Left renal pelvis (tissue), 4 donors: ENCODE measurements at regions not wholly inside any gene's neighbourhood (a gene's known extent, or its start where the extent isn't known, plus 50 kb on each side); places are given as distances from the start of the nearest gene placed in this dataset.

Experiments used
- DNase-seq, 4 donors: peaks; one replicate each; pipeline ENCODE4 v3.0.0-alpha.2; 2013; ENCODE audit warnings: low read depth in 4 of 4, low spot score in 3 of 4

- DNase-seq = no peak
These were observed 92.4 kb upstream of the TMEM45B start for GRCh38 chr11:129723146-129723760.

GRCh38 chr11:129723761-129724162 lies 91.9 kb upstream of the TMEM45B start:
- no peak for DNase-seq

DNA sequence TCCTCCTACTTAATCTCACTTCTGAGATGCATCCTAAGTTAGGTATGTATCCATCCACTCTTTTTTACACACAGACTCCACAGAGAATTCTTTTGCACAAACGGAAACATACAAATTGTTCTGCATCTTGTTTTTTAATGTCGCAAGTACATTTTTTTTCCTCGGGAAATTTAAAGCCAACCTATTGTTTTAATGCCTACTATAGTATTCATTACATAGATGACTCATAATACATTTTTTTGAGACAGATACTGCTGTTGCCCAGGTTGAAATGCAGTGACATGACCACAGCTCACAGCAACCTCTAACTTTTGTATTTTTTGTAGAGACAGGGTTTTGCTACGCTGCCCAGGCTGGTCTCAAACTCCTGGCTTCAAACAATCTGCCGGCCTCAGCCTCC lies 90.8 kb upstream of the TMEM45B start:
- no peak for DNase-seq

- no peak for DNase-seq
These were observed 89.5 kb upstream of the TMEM45B start for GRCh38 chr11:129726179-129726578.

DNA sequence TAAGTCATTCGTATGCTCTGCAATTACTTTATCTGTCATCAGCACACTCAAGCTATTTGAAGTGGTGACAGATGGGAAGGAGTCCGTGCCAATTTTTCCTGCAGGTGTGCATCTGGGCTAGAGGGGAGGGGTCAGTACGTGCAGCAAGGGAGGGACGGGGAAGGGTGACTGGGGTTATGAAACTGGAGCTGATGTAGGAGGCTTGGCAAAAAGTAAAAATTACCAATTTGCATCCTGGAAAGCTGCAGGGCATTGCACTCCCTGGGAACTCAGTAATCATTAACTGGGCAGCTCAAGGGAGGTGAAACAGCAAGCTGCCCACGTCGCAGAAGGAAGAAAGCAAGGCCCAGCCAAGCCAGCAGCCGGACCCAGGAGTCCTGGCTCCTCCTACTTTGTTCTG lies 87.1 kb upstream of the TMEM45B start:
- peak in 2 of 4 donors; percentile 50 to 65 for DNase-seq

DNA sequence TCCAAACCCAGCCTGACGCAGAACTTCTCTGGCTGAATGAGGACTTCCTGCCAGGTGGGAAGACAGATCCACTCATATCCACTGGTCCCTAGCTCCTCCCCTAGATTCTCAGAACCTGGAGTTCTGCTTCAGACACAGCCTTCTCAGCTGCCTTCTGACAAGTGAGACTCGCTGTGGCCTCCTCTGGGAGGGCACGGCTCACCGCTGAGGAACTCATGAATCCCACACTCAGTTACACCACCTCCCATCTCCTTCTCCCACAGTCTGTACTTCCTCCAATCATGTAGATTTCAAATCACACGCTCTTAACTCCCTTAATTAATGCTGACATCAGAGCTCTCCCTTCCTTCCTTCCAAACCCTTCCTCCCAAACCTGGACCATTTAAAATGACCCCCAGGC lies 86.4 kb upstream of the TMEM45B start:
- no peak for DNase-seq

- DNase-seq = no peak
These were observed 85.8 kb upstream of the TMEM45B start for GRCh38 chr11:129729823-129730222.

DNA sequence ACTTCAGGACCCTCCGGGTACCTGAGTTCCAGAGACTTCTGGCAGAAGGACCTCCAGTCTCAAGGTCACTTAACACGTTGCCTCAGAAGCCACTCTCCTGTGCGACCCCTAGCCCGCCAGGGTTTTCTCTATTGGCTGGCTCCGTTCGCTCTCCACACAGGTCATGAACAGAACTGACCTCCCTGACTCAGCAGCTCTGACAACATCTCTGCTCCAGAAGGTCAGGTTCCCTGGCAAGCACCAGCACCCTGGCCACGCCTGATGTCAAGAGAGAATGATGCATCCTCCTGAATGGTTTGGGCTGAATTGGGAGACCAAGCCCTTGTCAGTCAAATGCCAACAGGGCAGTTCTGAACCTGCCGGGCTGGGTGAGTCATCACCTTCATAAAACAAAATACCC lies 84.3 kb upstream of the TMEM45B start:
- DNase-seq = no peak

DNA sequence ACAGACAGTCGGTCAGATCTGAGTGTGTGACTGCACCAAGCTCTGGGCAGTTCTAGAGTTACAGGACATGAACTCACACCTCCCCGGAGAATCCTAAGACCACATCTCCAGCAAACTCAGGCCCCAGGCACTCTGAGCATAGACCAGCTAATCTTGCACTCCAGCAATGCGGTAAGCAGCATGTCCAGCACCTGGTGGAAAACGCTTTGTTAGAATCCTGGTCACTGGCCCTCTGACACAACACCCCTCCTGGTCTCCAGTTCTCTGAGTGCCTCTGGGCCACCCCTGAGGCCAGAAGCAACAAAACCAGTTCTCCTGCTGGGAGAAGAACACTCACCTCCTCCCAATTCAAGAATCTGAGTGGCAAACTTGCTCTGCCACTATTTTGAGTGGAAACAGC lies 82.7 kb upstream of the TMEM45B start:
- no peak for DNase-seq

DNA sequence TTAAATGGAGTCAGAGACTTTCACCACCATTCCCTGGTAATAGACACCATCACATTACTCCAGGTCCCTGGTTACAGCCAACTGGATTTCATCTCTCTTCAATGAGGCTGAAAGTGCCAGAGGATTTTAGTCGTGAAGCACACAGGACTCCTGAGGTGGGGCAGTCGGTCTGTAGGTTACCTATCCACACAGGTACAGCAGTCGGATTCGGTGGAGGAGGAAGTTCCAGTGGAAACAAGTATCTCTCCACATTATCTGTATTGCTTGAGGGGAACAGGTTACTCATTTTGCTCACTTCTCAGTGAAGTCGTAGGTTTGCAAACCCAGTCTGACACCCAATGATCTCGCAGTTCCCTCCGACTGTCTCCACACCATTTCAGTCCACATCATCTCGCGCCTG lies 82.3 kb upstream of the TMEM45B start:
- DNase-seq = no peak

- DNase-seq = no peak
These were observed 81.7 kb upstream of the TMEM45B start for GRCh38 chr11:129733981-129734380.

DNA sequence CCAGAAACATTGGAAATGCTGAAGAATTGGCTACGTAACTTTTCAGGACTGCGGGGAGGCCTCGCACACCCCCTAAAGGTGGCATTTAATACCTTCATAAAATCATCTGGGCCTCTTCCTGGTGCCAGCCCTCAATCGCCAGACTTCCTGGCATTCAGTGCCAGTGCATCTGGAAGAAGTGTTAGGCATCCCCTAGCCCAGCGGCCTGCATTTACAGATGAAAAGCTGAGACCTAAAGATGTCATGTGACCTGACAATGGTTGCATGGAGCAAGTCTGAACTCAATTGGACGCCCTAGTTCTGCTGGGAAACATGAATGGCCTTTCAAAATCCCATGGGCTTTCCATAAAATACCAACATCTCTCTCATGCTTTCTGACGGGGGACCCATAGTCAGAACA lies 81.0 kb upstream of the TMEM45B start:
- DNase-seq = no peak

GRCh38 chr11:129737831-129738230 lies 77.8 kb upstream of the TMEM45B start:
- DNase-seq = no peak

DNA sequence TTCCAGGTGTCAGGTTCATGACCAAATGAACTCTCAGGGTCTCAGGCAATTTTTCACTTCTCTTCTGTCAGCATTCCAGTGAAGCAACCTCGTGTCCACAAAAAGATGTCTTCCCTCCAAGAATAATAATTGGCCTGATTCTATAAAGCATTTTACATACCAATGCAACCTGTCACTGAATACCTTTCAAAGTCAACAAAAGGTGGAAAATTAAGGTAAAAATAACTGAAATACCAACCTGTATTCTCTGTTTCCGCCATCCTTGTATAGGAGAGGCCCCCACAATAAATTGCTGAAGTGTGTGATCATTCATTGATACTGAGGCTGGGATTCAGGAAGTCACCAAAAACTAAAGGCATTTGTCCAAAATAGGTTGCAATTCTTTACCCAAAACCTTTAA lies 77.4 kb upstream of the TMEM45B start:
- DNase-seq = no peak

- DNase-seq = no peak
These were observed 76.3 kb upstream of the TMEM45B start for GRCh38 chr11:129739339-129739738.

DNA sequence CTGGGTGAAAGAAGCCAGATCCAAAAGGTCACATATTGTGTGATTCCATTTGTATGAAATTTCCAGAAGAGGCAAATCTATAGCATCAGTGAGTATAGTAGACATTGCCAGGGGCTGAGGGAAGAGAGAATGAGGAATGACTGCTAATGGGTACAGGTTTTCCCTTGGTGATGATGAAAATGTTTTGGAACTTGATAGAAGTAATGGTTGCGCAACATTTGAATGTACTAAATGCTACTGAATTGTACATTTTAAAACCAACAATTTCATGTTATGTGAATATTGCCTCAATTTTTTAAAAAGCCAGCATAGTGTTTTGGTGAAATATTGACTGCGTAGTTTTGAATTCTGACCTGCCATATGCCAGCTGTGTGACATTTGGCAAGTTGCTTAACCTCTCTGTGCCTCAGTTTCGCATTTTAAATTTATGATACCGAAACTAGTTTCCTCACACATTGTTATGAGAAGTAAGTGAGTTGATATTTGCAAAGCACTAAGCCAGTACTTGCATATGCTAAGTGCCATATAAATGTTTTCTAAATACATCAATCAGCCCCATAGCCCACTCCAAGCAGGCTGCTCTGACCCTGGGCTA lies 75.4 kb upstream of the TMEM45B start:
- no peak for DNase-seq

DNA sequence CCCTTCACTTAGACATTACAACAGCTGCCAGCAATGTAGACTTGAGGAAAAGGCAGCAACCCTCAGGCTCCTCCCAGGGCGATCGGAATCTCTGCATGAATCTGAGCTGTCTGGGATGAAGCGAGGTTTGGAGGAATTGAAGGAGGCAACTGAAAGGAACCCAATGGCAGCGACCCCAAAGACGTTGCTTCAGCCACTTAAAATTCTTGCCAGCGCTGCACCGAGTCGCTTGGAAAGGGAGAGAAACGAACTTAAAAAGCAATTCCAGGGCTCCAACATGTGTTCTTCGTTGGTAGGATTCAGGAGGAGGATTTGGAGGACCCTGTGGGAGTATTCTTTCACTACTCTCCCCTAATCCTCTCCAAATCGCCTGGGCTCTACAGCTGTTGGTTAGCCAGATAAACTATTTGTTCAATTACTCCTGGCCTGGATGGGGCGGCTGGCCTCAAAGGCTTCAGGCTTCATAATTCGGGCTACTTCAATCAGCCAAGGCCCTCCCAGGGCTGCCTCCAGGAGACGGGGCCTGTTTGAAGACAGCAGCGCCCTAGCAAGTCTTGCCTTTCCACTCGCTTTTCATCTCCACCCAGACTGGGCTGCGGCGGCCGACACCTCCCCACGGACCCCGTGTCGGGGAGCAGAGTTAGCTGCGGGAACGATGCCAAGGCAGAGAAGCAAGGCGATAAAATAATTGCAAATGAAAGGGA lies 72.4 kb upstream of the TMEM45B start:
- DNase-seq = no peak

GRCh38 chr11:129747071-129747470 lies 68.6 kb upstream of the TMEM45B start:
- DNase-seq = no peak

DNA sequence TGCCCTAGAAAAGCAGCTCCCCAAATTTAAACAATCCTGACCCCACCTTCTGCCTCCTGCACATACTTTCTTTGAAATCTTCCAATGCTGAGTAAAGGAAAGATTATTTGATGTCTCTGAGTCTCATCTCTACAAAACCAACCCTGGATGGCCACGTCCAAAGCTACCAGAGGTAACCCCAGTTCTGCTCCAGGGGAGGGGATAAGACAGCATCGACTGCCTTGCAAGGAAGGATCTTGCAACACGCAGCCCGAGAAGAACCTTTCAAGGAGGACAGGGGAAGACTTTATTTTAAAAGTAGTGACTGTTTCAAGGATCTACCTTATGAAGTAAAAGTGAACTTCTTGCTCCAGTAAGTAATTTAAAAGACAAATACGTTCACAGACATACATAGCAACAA lies 66.5 kb upstream of the TMEM45B start:
- DNase-seq = no peak

- DNase-seq = peak in 3 of 4 donors; percentile 52 to 66 (median 58)
These were observed 65.0 kb upstream of the TMEM45B start for GRCh38 chr11:129750343-129751292.

GRCh38 chr11:129751511-129751910 lies 64.1 kb upstream of the TMEM45B start:
- no peak for DNase-seq
